ENCODE measurements at regions not wholly inside any gene's neighbourhood (a gene's known extent, or its start where the extent isn't known, plus 50 kb on each side); places are given as distances from the start of the nearest gene placed in this dataset.

DNA sequence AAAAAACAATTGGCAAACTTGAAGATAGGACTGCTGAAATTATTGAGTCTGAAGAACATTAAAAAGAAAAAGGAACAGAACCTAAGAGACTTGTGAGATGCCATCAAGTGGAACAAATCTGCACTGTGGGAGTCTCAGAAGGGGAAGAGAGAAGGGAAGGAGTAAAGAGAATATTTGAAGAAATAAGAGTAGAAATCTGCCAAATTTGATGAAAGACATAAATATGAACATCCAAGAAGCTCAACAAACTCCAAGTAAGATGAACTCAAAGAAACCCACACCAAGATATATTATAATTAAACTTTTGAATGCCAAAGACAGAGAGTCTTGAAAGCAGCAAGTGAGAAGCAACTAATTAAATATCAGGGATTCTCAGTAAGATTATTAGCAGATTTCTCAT, 102.7 kb downstream of the ZNF519 start:
- Histone ChIP-seq H3K79me1 (ENCODE audit: low read depth, low read length) (no peaks in the 10 kb centered on the region), H3K27ac (ENCODE audit: low read depth, low read length) (no peak overlapping the region), H2BK120ac (replicated peaks; ENCODE audit: low read depth, low read length) (no peak overlapping the region), H2BK20ac (ENCODE audit: low read length) (no peak overlapping the region), H3K9ac (replicated peaks in 1 of 4; ENCODE audit: extremely low read depth in 1 of 4, low read depth in 3 of 4, low read length in 3 of 4) (no peak overlapping the region), H3K14ac (ENCODE audit: insufficient read length) (no peak overlapping the region), H4K8ac (ENCODE audit: extremely low read depth, insufficient read depth, low read length) (no peak overlapping the region), H3K56ac (replicated peaks; ENCODE audit: insufficient read length, low read depth, low read length) (no peak overlapping the region), H4K5ac (ENCODE audit: insufficient read length, low read depth, low read length) (no peak overlapping the region), H4K20me1 (replicated peaks in 1 of 2; ENCODE audit: control insufficient read depth in 1 of 2, insufficient read depth in 2 of 2, low read length in 2 of 2) (no peaks in the 10 kb centered on the region), H4K91ac (replicated peaks; ENCODE audit: insufficient read length, low read length) (no peak overlapping the region), H3K27me3 (replicated peaks in 1 of 4; ENCODE audit: control insufficient read depth in 3 of 4, extremely low read depth in 1 of 4, insufficient read depth in 3 of 4, low read length in 3 of 4) (no peaks in the 10 kb centered on the region), H3K23ac (ENCODE audit: insufficient read length) (no peak overlapping the region), H3K36me3 (ENCODE audit: control insufficient read depth in 2 of 4, insufficient read depth in 4 of 4, low read length in 3 of 4) (peaks cover 0 to 5% (median 0%) of the 10 kb centered on the region in 4 experiments; a peak in 1 of 8 replicates), H3K23me2 (ENCODE audit: low read depth, low read length) (peaks cover 7% of the 10 kb centered on the region; the same call in 1 of the 2 replicates), H2AK5ac (ENCODE audit: low read depth, low read length) (no peak overlapping the region), H3K4ac (replicated peaks; ENCODE audit: insufficient read length, low read depth, low read length) (no peak overlapping the region), H2AFZ (ENCODE audit: low read length) (no peak overlapping the region), H2BK5ac (ENCODE audit: low read depth, low read length) (no peak overlapping the region), H2BK12ac (ENCODE audit: low read depth, low read length) (no peak overlapping the region), H2BK15ac (ENCODE audit: low read length) (no peak overlapping the region), H3K9me3 (ENCODE audit: insufficient read depth in 2 of 2, low read depth in 1 of 2, low read length in 1 of 2) (0 out of 4 replicates have a peak, but pooled peaks cover 0 to 6% of the 10 kb centered on the region in 2 experiments), H3K4me3 (ENCODE audit: extremely low read depth in 1 of 4, insufficient read depth in 2 of 4, low read depth in 3 of 4, low read length in 4 of 4) (no peak overlapping the region), H3K79me2 (ENCODE audit: control insufficient read depth in 1 of 2, insufficient read depth in 2 of 2, low read length in 2 of 2) (no peaks in the 10 kb centered on the region), H3K4me2 (ENCODE audit: insufficient read depth in 1 of 2, low read depth in 2 of 2, low read length in 2 of 2) (no peak overlapping the region), H3K18ac (ENCODE audit: extremely low read depth, low read length) (no peak overlapping the region), H3K4me1 (replicated peaks in 1 of 4; ENCODE audit: control insufficient read depth in 3 of 4, insufficient read depth in 4 of 4, low read length in 3 of 4) (peaks cover 0 to 13% (median 6%) of the 10 kb centered on the region in 4 experiments)
- FAIRE-seq, result no peak
- no peak for DNase-seq (ENCODE audit: low read depth in 1 of 2, low spot score in 2 of 2)
- ChIA-PET CTCF (ENCODE audit: partially characterized antibody) (no interaction called here), POLR2A (ENCODE audit: partially characterized antibody) (interaction anchor here (0.7 kb wide), 1 partner anchor 23 kb away, joined by 3 read pairs; no protein-coding TSS in a partner anchor)
- TF ChIP-seq SIRT6 (IDR thresholded peaks at IDR 0.05; ENCODE audit: low read length) (no peak), SP1 (IDR thresholded peaks at IDR 0.05; ENCODE audit: low read depth, low read length) (no peak), CHD1 (IDR thresholded peaks at IDR 0.05; ENCODE audit: low read depth, low read length) (no peak), GABPA (IDR thresholded peaks at IDR 0.05; ENCODE audit: borderline replicate concordance, insufficient read depth, low read length) (no peak), EP300 (IDR thresholded peaks at IDR 0.05; ENCODE audit: borderline replicate concordance in 1 of 2, low read depth in 2 of 2, low read length in 2 of 2) (no peak), TCF12 (IDR thresholded peaks at IDR 0.05; ENCODE audit: low read depth, low read length) (no peak), EZH2 (IDR thresholded peaks at IDR 0.05; ENCODE audit: low read depth, low read length, severe bottlenecking) (no peak), RNF2 (IDR thresholded peaks at IDR 0.05; ENCODE audit: borderline replicate concordance, low read depth, low read length, missing control alignments, poor library complexity, severe bottlenecking) (no peak), KDM4A (IDR thresholded peaks at IDR 0.05; ENCODE audit: low read depth, low read length, severe bottlenecking) (no peak), CBX5 (IDR thresholded peaks at IDR 0.05; ENCODE audit: low read depth, low read length) (no peak), POLR2A (IDR thresholded peaks at IDR 0.05; ENCODE audit: control extremely low read depth in 1 of 2, low read depth in 2 of 2, low read length in 2 of 2) (no peak), NRF1 (IDR thresholded peaks at IDR 0.05; ENCODE audit: low read depth, low read length) (no peak), SIN3A (conservative IDR thresholded peaks at IDR 0.05 in 1 of 2, IDR thresholded peaks at IDR 0.05 in 1 of 2; ENCODE audit: low read depth in 1 of 2, low read length in 2 of 2) (no peak), FOSL1 (IDR thresholded peaks at IDR 0.05; ENCODE audit: insufficient read depth, low read depth, low read length) (no peak)
- TF ChIP-seq, protein P1, sequence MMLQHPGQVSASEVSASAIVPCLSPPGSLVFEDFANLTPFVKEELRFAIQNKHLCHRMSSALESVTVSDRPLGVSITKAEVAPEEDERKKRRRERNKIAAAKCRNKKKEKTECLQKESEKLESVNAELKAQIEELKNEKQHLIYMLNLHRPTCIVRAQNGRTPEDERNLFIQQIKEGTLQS (IDR thresholded peaks at IDR 0.05; ENCODE audit: insufficient read depth, low read depth, low read length), result no peak
